Duodenal mucosa (tissue), 2 donors: ENCODE measurements at regions not wholly inside any gene's neighbourhood (a gene's known extent, or its start where the extent isn't known, plus 50 kb on each side); places are given as distances from the start of the nearest gene placed in this dataset.

Experiments used
- H3K27ac ChIP-seq: one replicate; pipeline ENCODE4 v1.7.0; 2013; ENCODE audit warnings: low read depth, low read length
- H3K27me3 ChIP-seq, 2 donors: one replicate each; pipeline ENCODE4 v1.7.0; 2013; ENCODE audit warnings: low read length in 2 of 2, control low read depth in 1 of 2; ENCODE audit not compliant: insufficient read depth in 2 of 2, control insufficient read depth in 1 of 2
- H3K36me3 ChIP-seq, 2 donors: one replicate each; pipeline ENCODE4 v1.7.0; 2013; ENCODE audit warnings: low read length in 2 of 2, control low read depth in 1 of 2; ENCODE audit not compliant: insufficient read depth in 2 of 2, control insufficient read depth in 1 of 2
- H3K4me1 ChIP-seq, 2 donors: one replicate each; pipeline ENCODE4 v1.7.0; 2013; ENCODE audit warnings: low read length in 2 of 2, control low read depth in 1 of 2; ENCODE audit not compliant: insufficient read depth in 2 of 2, control insufficient read depth in 1 of 2
- H3K4me3 ChIP-seq, 2 donors: one replicate each; pipeline ENCODE4 v1.7.0; 2013; ENCODE audit warnings: low read length in 2 of 2, low read depth in 1 of 2
- H3K9ac ChIP-seq, 2 donors: one replicate each; pipeline ENCODE4 v1.7.0; 2013; ENCODE audit warnings: low read length in 2 of 2, low read depth in 1 of 2
- H3K9me3 ChIP-seq, 2 donors: one replicate each; pipeline ENCODE4 v1.7.0; 2013; ENCODE audit warnings: low read length in 2 of 2, control low read depth in 1 of 2; ENCODE audit not compliant: control insufficient read depth in 1 of 2

DNA sequence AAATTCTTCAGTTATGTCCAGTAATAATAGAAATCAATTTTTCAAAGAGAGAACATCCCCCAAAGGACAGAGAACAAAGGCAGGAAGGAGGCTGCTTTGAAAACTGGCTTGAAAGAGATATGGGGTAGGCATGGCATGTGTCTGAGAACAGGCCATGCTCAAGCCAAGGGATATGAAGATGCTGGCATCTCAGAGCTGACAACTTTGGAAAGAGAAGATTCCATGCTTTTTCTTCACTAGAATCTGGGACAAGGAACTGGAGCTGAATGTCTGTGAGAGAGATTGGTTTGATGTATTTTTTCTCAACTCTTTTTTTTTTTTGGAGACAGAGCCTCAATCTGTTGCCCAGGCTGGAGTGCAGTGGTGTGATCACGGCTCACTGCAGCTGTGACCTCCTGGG is 139.8 kb upstream of the DLX2 start:
- Histone ChIP-seq H3K27me3 (no peaks in the 10 kb centered on the region), H3K4me1 (no peaks in the 10 kb centered on the region), H3K36me3 (no peaks in the 10 kb centered on the region), H3K9me3 (no peaks in the 10 kb centered on the region), H3K27ac (no peak overlapping the region), H3K4me3 (no peak overlapping the region), H3K9ac (no peak overlapping the region)

DNA sequence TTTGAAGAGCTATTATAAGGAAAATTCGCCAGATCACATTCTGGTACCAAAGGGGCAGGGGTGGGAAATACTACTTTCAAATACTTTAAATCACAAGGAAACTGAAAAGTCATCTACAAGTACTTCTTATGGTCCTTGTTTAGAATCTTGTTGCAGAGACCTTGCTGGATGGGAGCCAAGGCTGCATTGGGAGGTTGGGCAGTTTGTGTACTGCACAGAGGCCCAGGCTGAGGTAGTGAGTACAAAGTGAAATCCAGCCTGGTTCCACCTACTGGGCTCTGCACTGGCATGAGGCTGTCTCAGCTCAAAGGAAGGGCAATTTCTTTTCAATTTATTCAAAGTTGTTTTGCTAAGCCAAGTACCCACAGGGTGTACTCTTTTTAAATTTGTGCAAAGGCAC is 140.3 kb upstream of the DLX2 start:
- Histone ChIP-seq H3K4me3 (no peak overlapping the region), H3K4me1 (no peaks in the 10 kb centered on the region), H3K9me3 (no peaks in the 10 kb centered on the region), H3K27me3 (no peaks in the 10 kb centered on the region), H3K27ac (no peak overlapping the region), H3K36me3 (no peaks in the 10 kb centered on the region), H3K9ac (no peak overlapping the region)

DNA sequence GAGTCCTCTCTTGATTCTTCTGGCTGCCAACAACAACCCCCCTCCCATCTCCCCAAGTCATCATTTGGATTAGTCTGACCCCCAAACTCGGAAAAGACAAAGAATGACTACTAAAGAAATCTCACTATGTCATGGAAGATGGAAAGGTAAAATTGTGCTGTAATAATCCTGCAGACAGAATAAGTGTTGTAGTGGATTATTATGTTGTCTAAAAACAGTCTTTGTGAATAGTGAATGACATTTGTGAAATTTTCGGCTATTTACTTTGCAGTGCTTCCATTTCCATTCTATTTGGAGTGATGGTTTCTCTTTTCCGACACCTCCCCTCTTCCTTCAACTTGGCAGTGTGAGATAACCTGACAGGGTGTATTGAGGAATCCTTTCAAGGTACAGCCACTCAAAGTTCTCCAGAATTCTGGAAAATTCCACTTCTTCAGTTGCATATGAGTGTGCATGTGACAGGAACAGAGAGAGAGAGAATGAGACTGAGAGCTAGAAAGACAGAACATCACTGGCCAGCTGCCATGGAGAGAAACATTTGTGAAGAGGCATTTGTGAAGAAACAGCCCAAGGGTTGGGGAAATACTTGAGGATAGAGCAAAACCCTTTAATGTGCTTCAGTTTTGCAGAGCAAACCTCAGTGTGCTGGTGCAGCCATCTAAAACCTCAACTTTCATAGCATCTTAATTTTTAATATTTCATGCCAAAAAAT is 141.9 kb upstream of the DLX2 start:
- no peak overlapping the region for H3K27ac ChIP-seq
- no peak overlapping the region for H3K4me3 ChIP-seq
- no peaks in the 10 kb centered on the region for H3K4me1 ChIP-seq
- no peaks in the 10 kb centered on the region for H3K9me3 ChIP-seq
- no peaks in the 10 kb centered on the region for H3K27me3 ChIP-seq
- no peak overlapping the region for H3K9ac ChIP-seq
- no peaks in the 10 kb centered on the region for H3K36me3 ChIP-seq

DNA sequence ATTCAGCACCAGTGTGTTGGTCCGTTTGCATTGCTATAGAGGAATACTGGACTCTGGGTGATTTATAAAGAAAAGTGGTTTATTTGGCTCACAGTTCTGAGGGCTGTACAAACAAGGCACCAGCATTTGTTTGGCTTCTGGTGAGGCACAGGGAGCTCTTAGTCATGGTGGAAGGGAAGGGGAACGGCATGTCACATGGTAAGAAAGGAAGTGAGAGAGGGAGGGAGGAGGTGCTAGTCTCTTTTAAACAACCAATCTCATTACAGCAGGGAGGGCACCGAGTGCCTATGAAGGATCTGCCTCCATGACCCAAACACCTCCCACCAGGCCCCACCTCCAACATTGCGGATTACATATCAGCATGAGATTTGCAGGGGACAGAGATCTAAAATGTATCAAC is 143.9 kb upstream of the DLX2 start:
- Histone ChIP-seq H3K36me3 (no peaks in the 10 kb centered on the region), H3K4me3 (no peak overlapping the region), H3K27me3 (no peaks in the 10 kb centered on the region), H3K9ac (no peak overlapping the region), H3K4me1 (no peaks in the 10 kb centered on the region), H3K27ac (no peak overlapping the region), H3K9me3 (no peaks in the 10 kb centered on the region)

DNA sequence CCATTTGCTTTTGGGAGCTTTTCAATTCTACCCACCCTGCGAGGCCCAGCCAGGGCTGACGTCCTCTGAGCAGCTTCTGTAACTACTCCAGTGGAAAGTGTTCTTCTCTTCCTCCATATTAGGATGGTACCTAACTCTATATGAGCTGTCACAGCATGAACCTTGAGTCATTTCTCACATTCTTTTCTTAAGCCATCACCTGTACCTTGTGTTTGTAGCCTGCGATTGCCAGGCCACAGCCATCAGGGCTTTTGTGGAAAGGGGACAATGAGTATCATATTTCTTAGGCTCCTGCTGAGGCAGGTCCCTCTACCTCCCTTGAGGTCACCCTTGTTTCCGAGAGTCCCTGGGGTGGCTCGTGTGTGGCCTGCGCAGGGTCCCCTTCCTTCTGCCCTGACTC is 144.5 kb upstream of the DLX2 start:
- Histone ChIP-seq H3K27me3 (no peaks in the 10 kb centered on the region), H3K9ac (no peak overlapping the region), H3K4me3 (no peak overlapping the region), H3K9me3 (no peaks in the 10 kb centered on the region), H3K36me3 (no peaks in the 10 kb centered on the region), H3K4me1 (no peaks in the 10 kb centered on the region), H3K27ac (no peak overlapping the region)

DNA sequence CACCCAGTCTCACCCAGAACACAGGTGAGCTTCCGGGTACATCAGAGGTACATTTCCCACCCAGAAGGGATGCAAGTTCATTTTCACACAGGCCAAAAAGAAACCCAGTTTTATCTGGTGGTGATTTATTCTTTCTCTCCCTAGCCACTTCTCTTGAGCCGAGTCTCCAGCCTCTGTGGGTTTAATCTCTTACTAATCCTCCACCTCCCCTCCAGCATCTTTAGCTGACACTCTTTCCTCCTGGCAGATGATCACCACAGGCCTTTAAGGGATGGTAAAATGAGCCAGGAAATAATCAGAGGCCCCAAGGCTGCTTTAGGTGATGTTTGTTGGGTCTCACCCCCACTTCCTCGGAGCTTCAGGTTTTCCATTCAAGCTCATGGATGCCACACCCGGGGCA is 145.7 kb upstream of the DLX2 start:
- H3K36me3 ChIP-seq = no peaks in the 10 kb centered on the region
- H3K4me1 ChIP-seq = peaks cover under 1 to 3% of the 10 kb centered on the region in 2 donors
- no peak overlapping the region for H3K9ac ChIP-seq
- H3K4me3 ChIP-seq = no peak overlapping the region
- H3K9me3 ChIP-seq = no peaks in the 10 kb centered on the region
- H3K27ac ChIP-seq = no peak overlapping the region
- H3K27me3 ChIP-seq = no peaks in the 10 kb centered on the region

DNA sequence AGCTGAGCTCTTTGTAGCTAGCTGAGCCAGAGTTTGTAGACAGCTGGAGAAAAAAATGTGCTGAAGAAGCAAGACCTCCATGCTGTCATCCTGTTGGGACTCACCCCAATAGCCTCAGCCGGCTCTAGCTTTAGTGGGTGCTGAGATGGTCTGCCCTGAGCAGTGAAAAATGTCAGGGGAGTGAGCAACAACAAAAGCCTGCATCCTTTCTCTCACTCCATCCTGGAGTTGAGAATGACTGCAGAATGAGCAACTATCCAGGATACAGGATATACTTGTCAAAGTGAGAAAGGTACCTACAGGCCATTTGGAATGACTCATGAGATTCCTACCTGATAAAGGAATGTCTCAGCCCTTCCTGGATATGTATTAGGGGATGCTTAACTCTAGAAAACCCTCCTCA is 146.1 kb upstream of the DLX2 start:
- Histone ChIP-seq H3K9ac (no peak overlapping the region), H3K36me3 (no peaks in the 10 kb centered on the region), H3K4me1 (peaks cover 5% of the 10 kb centered on the region in 2 donors), H3K27me3 (no peaks in the 10 kb centered on the region), H3K4me3 (no peak overlapping the region), H3K27ac (no peak overlapping the region), H3K9me3 (no peaks in the 10 kb centered on the region)

DNA sequence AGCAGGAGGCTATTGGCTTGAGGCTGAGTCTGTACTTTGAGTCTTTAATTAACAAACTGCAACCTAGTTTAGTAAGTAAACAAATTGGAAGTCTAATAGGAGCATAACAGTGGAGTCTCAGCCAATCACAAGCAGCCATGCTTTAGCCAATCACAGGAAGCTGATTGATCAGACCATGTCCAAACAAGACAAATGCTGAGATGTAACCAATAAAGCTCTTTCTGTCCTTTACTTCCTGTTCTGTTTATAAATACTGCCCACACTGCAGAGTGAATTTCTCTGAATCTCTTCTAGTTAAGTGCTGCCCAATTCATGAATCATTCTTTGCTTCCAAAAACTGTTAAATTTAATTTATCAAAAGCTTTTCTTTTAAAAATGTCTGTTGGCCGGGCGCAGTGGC is 146.6 kb upstream of the DLX2 start:
- no peaks in the 10 kb centered on the region for H3K36me3 ChIP-seq
- no peaks in the 10 kb centered on the region for H3K9me3 ChIP-seq
- H3K27me3 ChIP-seq = no peaks in the 10 kb centered on the region
- H3K4me1 ChIP-seq = peaks cover 5 to 10% of the 10 kb centered on the region in 2 donors
- no peak overlapping the region for H3K4me3 ChIP-seq
- no peak overlapping the region for H3K9ac ChIP-seq
- H3K27ac ChIP-seq = no peak overlapping the region

DNA sequence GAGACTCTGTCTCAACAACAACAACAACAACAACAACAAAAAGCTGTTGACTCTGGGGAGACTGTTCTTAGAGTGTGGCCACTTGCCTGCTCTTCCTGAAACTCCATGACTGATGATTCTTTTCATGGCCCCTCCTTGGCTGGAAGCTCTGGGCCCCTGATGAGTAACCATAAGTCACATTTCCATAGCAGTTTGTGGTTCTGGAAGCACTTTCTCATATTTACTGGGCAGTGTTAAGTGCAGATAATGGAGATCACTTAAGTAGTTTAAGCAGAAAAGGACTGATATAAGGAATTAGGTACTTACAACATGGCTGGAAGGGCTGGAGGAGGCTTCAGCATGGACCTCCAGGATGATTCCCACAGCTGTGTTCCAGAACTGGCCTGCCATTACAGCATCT is 147.3 kb upstream of the DLX2 start:
- no peaks in the 10 kb centered on the region for H3K27me3 ChIP-seq
- H3K9me3 ChIP-seq = no peaks in the 10 kb centered on the region
- peaks cover 5 to 10% of the 10 kb centered on the region in 2 donors for H3K4me1 ChIP-seq
- no peak overlapping the region for H3K4me3 ChIP-seq
- no peaks in the 10 kb centered on the region for H3K36me3 ChIP-seq
- H3K27ac ChIP-seq = no peak overlapping the region
- H3K9ac ChIP-seq = no peak overlapping the region

DNA sequence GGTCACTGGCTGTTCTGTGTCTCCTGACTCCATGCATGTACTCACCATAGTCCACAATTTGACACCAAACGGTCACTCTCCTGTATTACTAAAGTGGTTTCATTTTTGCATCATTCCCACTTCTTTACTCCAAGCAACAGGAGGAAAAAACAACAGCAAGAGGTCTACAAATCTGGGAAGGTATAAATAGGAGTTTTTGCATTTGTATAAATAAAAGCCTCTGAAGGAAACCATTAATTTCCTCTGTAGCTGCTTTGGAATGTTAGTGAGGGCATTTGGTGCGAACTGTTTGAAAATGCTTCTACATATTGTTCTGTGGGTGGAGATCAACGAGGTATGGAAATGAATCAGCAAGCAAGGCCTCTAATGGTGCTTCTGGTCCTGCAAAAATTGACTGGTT is 148.5 kb upstream of the DLX2 start:
- H3K9me3 ChIP-seq = no peaks in the 10 kb centered on the region
- H3K27me3 ChIP-seq = no peaks in the 10 kb centered on the region
- H3K9ac ChIP-seq = no peak overlapping the region
- H3K36me3 ChIP-seq = no peaks in the 10 kb centered on the region
- H3K4me1 ChIP-seq = peaks cover 5 to 10% of the 10 kb centered on the region in 2 donors
- H3K4me3 ChIP-seq = no peak overlapping the region
- no peak overlapping the region for H3K27ac ChIP-seq

DNA sequence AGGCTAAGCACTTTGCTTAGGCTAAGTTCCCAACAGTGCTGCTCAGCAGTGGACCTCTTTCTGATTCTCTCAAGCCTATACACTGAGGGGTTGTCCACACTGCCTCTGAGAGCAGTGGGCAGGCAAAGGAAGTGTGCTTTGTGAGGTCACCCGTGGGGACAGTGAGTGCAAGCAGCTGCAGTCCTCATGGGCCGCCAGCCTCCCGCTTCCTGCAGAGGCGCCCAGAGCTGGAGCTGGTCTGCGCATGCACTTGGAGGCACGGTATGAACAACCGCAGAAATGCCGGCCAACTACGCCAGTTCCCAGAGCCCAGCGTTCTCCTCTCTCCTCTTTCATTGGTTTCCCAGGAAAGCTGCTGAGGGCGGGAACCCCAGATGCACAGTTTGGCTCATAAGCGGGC is 149.5 kb upstream of the DLX2 start:
- Histone ChIP-seq H3K36me3 (no peaks in the 10 kb centered on the region), H3K4me1 (peaks cover 5 to 10% of the 10 kb centered on the region in 2 donors), H3K27me3 (no peaks in the 10 kb centered on the region), H3K27ac (no peak overlapping the region), H3K9me3 (no peaks in the 10 kb centered on the region), H3K9ac (no peak overlapping the region), H3K4me3 (no peak overlapping the region)
